Stimulated activated naive CD8-positive, alpha-beta T cell treated with anti-CD3 and anti-CD28 coated beads, Interleukin-15, amount 100 ng/mL, for 72 hours (primary cell): ENCODE measurements at regions not wholly inside any gene's neighbourhood (a gene's known extent, or its start where the extent isn't known, plus 50 kb on each side); places are given as distances from the start of the nearest gene placed in this dataset.
A peak's percentile ranks its signal among the peaks of the same experiment; 100 is the strongest.
"Not testable (repeated sequence)": the region's sequence is repeated elsewhere in the genome, so short reads cannot be mapped to it uniquely, and the experiment has no call there.

ENCODE experiments used
- ATAC-seq: fragments of 150-1000 bp; cut with Tn5 transposase; 2 replicates; pipeline ENCODE4 v1.10.0; 2021; ENCODE audit warnings: mild to moderate bottlenecking, moderate library complexity
- DNase-seq, 2 donors: peaks; one replicate each; pipeline ENCODE4 v3.0.0; 2021 to 2022
- H3K27ac Mint-ChIP-seq, 2 donors: one replicate each; pipeline ENCODE4 v1.8.0; 2022; ENCODE audit warnings: mild to moderate bottlenecking in 2 of 2, mixed read lengths in 2 of 2, moderate library complexity in 2 of 2
- H3K27me3 Mint-ChIP-seq: one replicate; pipeline ENCODE4 v1.8.0; 2022; ENCODE audit warnings: mixed read lengths
- H3K4me1 Mint-ChIP-seq: one replicate; pipeline ENCODE4 v1.8.0; 2022; ENCODE audit warnings: mild to moderate bottlenecking, mixed read lengths
- H3K4me3 Mint-ChIP-seq, 2 donors: one replicate each; pipeline ENCODE4 v1.8.0; 2022; ENCODE audit warnings: mild to moderate bottlenecking in 2 of 2, mixed read lengths in 2 of 2, moderate library complexity in 1 of 2
- H3K9me3 Mint-ChIP-seq, 2 donors: one replicate each; pipeline ENCODE4 v1.8.0; 2022; ENCODE audit warnings: mixed read lengths in 2 of 2

- Mint-ChIP-seq H3K9me3 (no peaks in the 10 kb centered on the region), H3K27me3 (no peaks in the 10 kb centered on the region), H3K27ac (no peak overlapping the region), H3K4me3 (no peak overlapping the region), H3K4me1 (peaks cover 6% of the 10 kb centered on the region)
- no peak for ATAC-seq
- no peak for DNase-seq
Observed at GRCh38 chr1:245016700-245017099, 138.1 kb upstream of the KIF26B start.

GRCh38 chr1:245015031-245015430, 139.8 kb upstream of the KIF26B start:
- H3K9me3 Mint-ChIP-seq: no peaks in the 10 kb centered on the region
- no peaks in the 10 kb centered on the region for H3K27me3 Mint-ChIP-seq

GRCh38 chr1:245014247-245015029, 140.3 kb upstream of the KIF26B start:
- H3K27ac Mint-ChIP-seq: no peak overlapping the region
- DNase-seq (no peak), ATAC-seq (no peak)
- no peak overlapping the region for H3K4me3 Mint-ChIP-seq
- H3K4me1 Mint-ChIP-seq: peaks cover 6% of the 10 kb centered on the region
- H3K27me3 Mint-ChIP-seq: no peaks in the 10 kb centered on the region
- no peaks in the 10 kb centered on the region for H3K9me3 Mint-ChIP-seq

More at GRCh38 chr1:245015031-245015430, 139.8 kb upstream of the KIF26B start:
- DNase-seq (no peak), ATAC-seq (no peak)
- Mint-ChIP-seq H3K4me1 (peaks cover 6% of the 10 kb centered on the region), H3K4me3 (no peak overlapping the region), H3K27ac (no peak overlapping the region)

GRCh38 chr1:245010018-245010614, 144.7 kb upstream of the KIF26B start:
- no peak for DNase-seq

GRCh38 chr1:245008761-245009160, 144.4 kb upstream of the HNRNPU start:
- Mint-ChIP-seq H3K9me3 (no peaks in the 10 kb centered on the region), H3K4me1 (no peaks in the 10 kb centered on the region), H3K27me3 (no peaks in the 10 kb centered on the region), H3K27ac (no peak overlapping the region), H3K4me3 (no peak overlapping the region)
- DNase-seq: no peak
- ATAC-seq: no peak

More at GRCh38 chr1:245010018-245010614, 144.7 kb upstream of the KIF26B start:
- no peak for ATAC-seq
- no peak overlapping the region for H3K4me3 Mint-ChIP-seq
- H3K9me3 Mint-ChIP-seq: no peaks in the 10 kb centered on the region
- H3K27me3 Mint-ChIP-seq: no peaks in the 10 kb centered on the region
- no peaks in the 10 kb centered on the region for H3K4me1 Mint-ChIP-seq
- H3K27ac Mint-ChIP-seq: no peak overlapping the region

- H3K9me3 Mint-ChIP-seq: no peaks in the 10 kb centered on the region
- ATAC-seq (no peak), DNase-seq (no peak)
- no peaks in the 10 kb centered on the region for H3K4me1 Mint-ChIP-seq
- H3K27ac Mint-ChIP-seq: no peak overlapping the region
- no peaks in the 10 kb centered on the region for H3K27me3 Mint-ChIP-seq
- H3K4me3 Mint-ChIP-seq: no peak overlapping the region
Observed at GRCh38 chr1:245007852-245008251, 143.5 kb upstream of the HNRNPU start.

- Mint-ChIP-seq H3K4me3 (no peak overlapping the region), H3K27me3 (no peaks in the 10 kb centered on the region), H3K9me3 (no peaks in the 10 kb centered on the region), H3K4me1 (no peaks in the 10 kb centered on the region), H3K27ac (no peak overlapping the region)
- DNase-seq (no peak), ATAC-seq (no peak)
Observed at GRCh38 chr1:245003246-245003645, 138.9 kb upstream of the HNRNPU start.

- no peak for ATAC-seq
Observed at GRCh38 chr1:245001252-245001651, 136.9 kb upstream of the HNRNPU start.

GRCh38 chr1:245000872-245001188, 136.5 kb upstream of the HNRNPU start:
- DNase-seq: no peak
- no peaks in the 10 kb centered on the region for H3K4me1 Mint-ChIP-seq
- ATAC-seq: no peak
- H3K9me3 Mint-ChIP-seq: no peaks in the 10 kb centered on the region
- no peaks in the 10 kb centered on the region for H3K27me3 Mint-ChIP-seq
- no peak overlapping the region for H3K4me3 Mint-ChIP-seq
- no peak overlapping the region for H3K27ac Mint-ChIP-seq

More at GRCh38 chr1:245001252-245001651, 136.9 kb upstream of the HNRNPU start:
- no peaks in the 10 kb centered on the region for H3K27me3 Mint-ChIP-seq
- H3K9me3 Mint-ChIP-seq: no peaks in the 10 kb centered on the region
- DNase-seq: no peak
- no peak overlapping the region for H3K4me3 Mint-ChIP-seq
- no peaks in the 10 kb centered on the region for H3K4me1 Mint-ChIP-seq
- H3K27ac Mint-ChIP-seq: no peak overlapping the region

- DNase-seq, H3K4me3 Mint-ChIP-seq, H3K4me1 Mint-ChIP-seq, H3K9me3 Mint-ChIP-seq, H3K27ac Mint-ChIP-seq, ATAC-seq, H3K27me3 Mint-ChIP-seq: not testable (repeated sequence)
Observed at GRCh38 chr1:244999644-245000043, 135.3 kb upstream of the HNRNPU start.

- ATAC-seq (no peak), DNase-seq (no peak)
- Mint-ChIP-seq H3K27ac (no peak overlapping the region), H3K4me1 (no peaks in the 10 kb centered on the region), H3K9me3 (no peaks in the 10 kb centered on the region), H3K27me3 (no peaks in the 10 kb centered on the region), H3K4me3 (no peak overlapping the region)
Observed at GRCh38 chr1:244998717-244999346, 134.5 kb upstream of the HNRNPU start.

- no peak for DNase-seq
Observed at GRCh38 chr1:244995602-244996400, 131.5 kb upstream of the HNRNPU start.

GRCh38 chr1:244992833-244993232, 128.5 kb upstream of the HNRNPU start:
- H3K27ac Mint-ChIP-seq: no peak overlapping the region
- ATAC-seq: peak; percentile 54
- no peaks in the 10 kb centered on the region for H3K27me3 Mint-ChIP-seq
- H3K4me1 Mint-ChIP-seq: peaks cover 5% of the 10 kb centered on the region
- no peak for DNase-seq
- H3K4me3 Mint-ChIP-seq: no peak overlapping the region
- H3K9me3 Mint-ChIP-seq: no peaks in the 10 kb centered on the region

More at GRCh38 chr1:244995602-244996400, 131.5 kb upstream of the HNRNPU start:
- Mint-ChIP-seq H3K4me3 (no peak overlapping the region), H3K4me1 (no peaks in the 10 kb centered on the region), H3K9me3 (no peaks in the 10 kb centered on the region), H3K27me3 (no peaks in the 10 kb centered on the region), H3K27ac (no peak overlapping the region)
- ATAC-seq: no peak

GRCh38 chr1:244989813-244990212, 125.5 kb upstream of the HNRNPU start:
- Mint-ChIP-seq H3K4me1 (peaks cover 5% of the 10 kb centered on the region), H3K27me3 (no peaks in the 10 kb centered on the region), H3K9me3 (no peaks in the 10 kb centered on the region), H3K4me3 (no peak overlapping the region), H3K27ac (no peak overlapping the region)
- ATAC-seq: no peak
- DNase-seq: no peak

GRCh38 chr1:244988521-244988920, 124.2 kb upstream of the HNRNPU start:
- ATAC-seq (no peak), DNase-seq (no peak)
- no peaks in the 10 kb centered on the region for H3K9me3 Mint-ChIP-seq
- H3K27me3 Mint-ChIP-seq: no peaks in the 10 kb centered on the region
- peaks cover 5% of the 10 kb centered on the region for H3K4me1 Mint-ChIP-seq
- no peak overlapping the region for H3K27ac Mint-ChIP-seq
- H3K4me3 Mint-ChIP-seq: no peak overlapping the region

GRCh38 chr1:244980605-244981004, 116.3 kb upstream of the HNRNPU start:
- no peak overlapping the region for H3K27ac Mint-ChIP-seq
- H3K4me3 Mint-ChIP-seq: no peak overlapping the region
- ATAC-seq (no peak), DNase-seq (no peak)
- H3K27me3 Mint-ChIP-seq: no peaks in the 10 kb centered on the region
- H3K4me1 Mint-ChIP-seq: no peaks in the 10 kb centered on the region
- H3K9me3 Mint-ChIP-seq: no peaks in the 10 kb centered on the region
